ENCODE measurements at regions not wholly inside any gene's neighbourhood (a gene's known extent, or its start where the extent isn't known, plus 50 kb on each side); places are given as distances from the start of the nearest gene placed in this dataset.

DNA sequence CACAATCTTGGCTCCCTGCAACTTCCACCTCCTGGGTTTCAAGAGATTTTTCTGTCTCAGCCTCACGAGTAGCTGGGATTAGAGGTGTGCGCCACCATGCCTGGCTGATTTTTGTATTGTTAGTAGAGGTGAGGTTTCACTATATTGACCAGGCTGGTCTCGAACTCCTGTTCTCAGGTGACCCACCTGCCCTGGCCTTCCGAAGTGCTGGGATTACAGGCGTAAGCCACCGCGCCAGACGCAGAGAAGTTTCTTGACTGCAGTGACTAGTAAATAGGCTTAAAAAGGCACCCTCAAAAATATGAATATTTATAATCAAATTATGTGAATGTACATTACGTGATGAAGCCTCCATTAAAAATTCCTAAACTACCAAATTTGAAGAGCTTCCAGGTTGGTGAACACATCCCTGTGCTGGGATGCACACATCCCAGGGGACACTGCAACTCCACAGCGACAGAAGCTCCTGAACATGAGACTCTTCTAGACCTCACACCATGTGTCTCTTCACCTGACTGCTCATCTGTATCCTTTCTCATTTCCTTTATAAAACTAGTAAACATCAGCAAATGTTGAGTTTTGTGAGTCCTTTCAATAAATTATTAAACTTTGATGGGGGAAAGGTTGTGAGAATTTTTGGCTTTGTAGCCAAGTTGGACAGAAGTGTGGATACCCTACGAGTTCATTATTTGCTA lies 203.3 kb upstream of the SPOPL start:
- Histone ChIP-seq H3K4me3 (replicated peaks in 1 of 3; ENCODE audit: insufficient read depth in 1 of 3, low read depth in 1 of 3, low read length in 3 of 3) (no peak overlapping the region), H4K20me1 (replicated peaks; ENCODE audit: control insufficient read depth, extremely low read depth, insufficient read depth, low read length) (no peaks in the 10 kb centered on the region), H3K4me2 (ENCODE audit: insufficient read depth, low read length) (no peak overlapping the region), H3K9me1 (replicated peaks; ENCODE audit: control insufficient read depth, extremely low read depth, insufficient read depth, low read length) (no peaks in the 10 kb centered on the region), H3K4me1 (ENCODE audit: control insufficient read depth, extremely low read depth, insufficient read depth, low read length) (peaks cover 4% of the 10 kb centered on the region), H3K9ac (replicated peaks; ENCODE audit: extremely low read depth, insufficient read depth, low read length) (no peak overlapping the region), H2AFZ (ENCODE audit: low read depth, low read length) (no peak overlapping the region), H3K27ac (ENCODE audit: insufficient read depth, low read depth, low read length) (no peak overlapping the region), H3K79me2 (ENCODE audit: control insufficient read depth, insufficient read depth, low read length) (no peaks in the 10 kb centered on the region), H3K9me3 (replicated peaks; ENCODE audit: control insufficient read depth, insufficient read depth, low read length) (no peaks in the 10 kb centered on the region), H3K36me3 (ENCODE audit: control insufficient read depth in 2 of 2, extremely low read depth in 1 of 2, insufficient read depth in 2 of 2, low read length in 2 of 2) (no peaks in the 10 kb centered on the region), H3K27me3 (ENCODE audit: control insufficient read depth in 2 of 2, insufficient read depth in 2 of 2, low read length in 2 of 2) (no peaks in the 10 kb centered on the region)
- TF ChIP-seq POLR2AphosphoS5 (IDR thresholded peaks at IDR 0.05; ENCODE audit: insufficient read depth, low read depth, low read length) (no peak), MYC (IDR thresholded peaks at IDR 0.05; ENCODE audit: low read depth, low read length) (no peak), EZH2 (IDR thresholded peaks at IDR 0.05; ENCODE audit: borderline replicate concordance, low read depth, low read length, severe bottlenecking) (no peak), FOS (IDR thresholded peaks at IDR 0.05; ENCODE audit: borderline replicate concordance, insufficient read depth, low read length) (no peak), POLR2A (IDR thresholded peaks at IDR 0.05; ENCODE audit: low read depth, low read length) (no peak), GATA2 (IDR thresholded peaks at IDR 0.05; ENCODE audit: insufficient read depth, insufficient read length, low read depth, low read length) (no peak), JUN (IDR thresholded peaks at IDR 0.05; ENCODE audit: borderline replicate concordance, insufficient read depth, insufficient read length, low read depth) (no peak)
- TF ChIP-seq, protein P1, sequence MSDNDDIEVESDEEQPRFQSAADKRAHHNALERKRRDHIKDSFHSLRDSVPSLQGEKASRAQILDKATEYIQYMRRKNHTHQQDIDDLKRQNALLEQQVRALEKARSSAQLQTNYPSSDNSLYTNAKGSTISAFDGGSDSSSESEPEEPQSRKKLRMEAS (IDR thresholded peaks at IDR 0.05; ENCODE audit: insufficient read depth, insufficient read length): no peak
- TF ChIP-seq, protein P2, sequence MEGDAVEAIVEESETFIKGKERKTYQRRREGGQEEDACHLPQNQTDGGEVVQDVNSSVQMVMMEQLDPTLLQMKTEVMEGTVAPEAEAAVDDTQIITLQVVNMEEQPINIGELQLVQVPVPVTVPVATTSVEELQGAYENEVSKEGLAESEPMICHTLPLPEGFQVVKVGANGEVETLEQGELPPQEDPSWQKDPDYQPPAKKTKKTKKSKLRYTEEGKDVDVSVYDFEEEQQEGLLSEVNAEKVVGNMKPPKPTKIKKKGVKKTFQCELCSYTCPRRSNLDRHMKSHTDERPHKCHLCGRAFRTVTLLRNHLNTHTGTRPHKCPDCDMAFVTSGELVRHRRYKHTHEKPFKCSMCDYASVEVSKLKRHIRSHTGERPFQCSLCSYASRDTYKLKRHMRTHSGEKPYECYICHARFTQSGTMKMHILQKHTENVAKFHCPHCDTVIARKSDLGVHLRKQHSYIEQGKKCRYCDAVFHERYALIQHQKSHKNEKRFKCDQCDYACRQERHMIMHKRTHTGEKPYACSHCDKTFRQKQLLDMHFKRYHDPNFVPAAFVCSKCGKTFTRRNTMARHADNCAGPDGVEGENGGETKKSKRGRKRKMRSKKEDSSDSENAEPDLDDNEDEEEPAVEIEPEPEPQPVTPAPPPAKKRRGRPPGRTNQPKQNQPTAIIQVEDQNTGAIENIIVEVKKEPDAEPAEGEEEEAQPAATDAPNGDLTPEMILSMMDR (IDR thresholded peaks at IDR 0.05; ENCODE audit: extremely low read depth in 1 of 2, insufficient read depth in 1 of 2, low read depth in 1 of 2, low read length in 2 of 2): no peak
- dilution Hi-C loops (cut with MboI; ENCODE audit: extremely low pct_ligation_motif_present, low sequenced_read_pairs) (no loop called here), intact Hi-C loops (cut with micrococcal nuclease) (no loop called here)
- POLR2A ChIA-PET: no interaction called here
- DNase-seq (ENCODE audit: low read depth, low spot score) (no peak), FAIRE-seq (no peak)
- BruUV-seq (replicated peaks): no TSS peak
- CTCF ChIA-PET: interaction anchor here (1.1 kb wide), 1 partner anchor 14 kb away, joined by 3 read pairs; no protein-coding TSS in a partner anchor

Data from endothelial cell of umbilical vein (primary cell).